HG03108 (cell line): ENCODE measurements at regions not wholly inside any gene's neighbourhood (a gene's known extent, or its start where the extent isn't known, plus 50 kb on each side); places are given as distances from the start of the nearest gene placed in this dataset.

ENCODE experiments used
- ATAC-seq: cut with Tn5 transposase; IDR thresholded peaks from one replicate; pipeline ENCODE4 v1.9.1; 2021; ENCODE audit warnings: moderate library complexity; ENCODE audit not compliant: unreplicated experiment

GRCh38 chr12:100738086-100738485 lies 56.5 kb upstream of the ANO4 start:
- ATAC-seq = no peak

- no peak for ATAC-seq
These were observed 53.4 kb upstream of the ANO4 start for GRCh38 chr12:100741084-100741711.

- ATAC-seq = no peak
These were observed 51.5 kb upstream of the ANO4 start for GRCh38 chr12:100743060-100743459.
